ENCODE measurements at regions not wholly inside any gene's neighbourhood (a gene's known extent, or its start where the extent isn't known, plus 50 kb on each side); places are given as distances from the start of the nearest gene placed in this dataset.
A peak's percentile ranks its signal among the peaks of the same experiment; 100 is the strongest.

- no peaks in the 10 kb centered on the region for H3K27me3 ChIP-seq (ENCODE audit: insufficient read depth, poor library complexity, severe bottlenecking)
- TF ChIP-seq POLR2AphosphoS5 (IDR thresholded peaks at IDR 0.05; ENCODE audit: low read depth) (no peak), GABPA (IDR thresholded peaks at IDR 0.05; ENCODE audit: low read depth) (no peak), SPI1 (IDR thresholded peaks at IDR 0.05; ENCODE audit: borderline replicate concordance, low read depth) (no peak)
- TF ChIP-seq, protein P1, sequence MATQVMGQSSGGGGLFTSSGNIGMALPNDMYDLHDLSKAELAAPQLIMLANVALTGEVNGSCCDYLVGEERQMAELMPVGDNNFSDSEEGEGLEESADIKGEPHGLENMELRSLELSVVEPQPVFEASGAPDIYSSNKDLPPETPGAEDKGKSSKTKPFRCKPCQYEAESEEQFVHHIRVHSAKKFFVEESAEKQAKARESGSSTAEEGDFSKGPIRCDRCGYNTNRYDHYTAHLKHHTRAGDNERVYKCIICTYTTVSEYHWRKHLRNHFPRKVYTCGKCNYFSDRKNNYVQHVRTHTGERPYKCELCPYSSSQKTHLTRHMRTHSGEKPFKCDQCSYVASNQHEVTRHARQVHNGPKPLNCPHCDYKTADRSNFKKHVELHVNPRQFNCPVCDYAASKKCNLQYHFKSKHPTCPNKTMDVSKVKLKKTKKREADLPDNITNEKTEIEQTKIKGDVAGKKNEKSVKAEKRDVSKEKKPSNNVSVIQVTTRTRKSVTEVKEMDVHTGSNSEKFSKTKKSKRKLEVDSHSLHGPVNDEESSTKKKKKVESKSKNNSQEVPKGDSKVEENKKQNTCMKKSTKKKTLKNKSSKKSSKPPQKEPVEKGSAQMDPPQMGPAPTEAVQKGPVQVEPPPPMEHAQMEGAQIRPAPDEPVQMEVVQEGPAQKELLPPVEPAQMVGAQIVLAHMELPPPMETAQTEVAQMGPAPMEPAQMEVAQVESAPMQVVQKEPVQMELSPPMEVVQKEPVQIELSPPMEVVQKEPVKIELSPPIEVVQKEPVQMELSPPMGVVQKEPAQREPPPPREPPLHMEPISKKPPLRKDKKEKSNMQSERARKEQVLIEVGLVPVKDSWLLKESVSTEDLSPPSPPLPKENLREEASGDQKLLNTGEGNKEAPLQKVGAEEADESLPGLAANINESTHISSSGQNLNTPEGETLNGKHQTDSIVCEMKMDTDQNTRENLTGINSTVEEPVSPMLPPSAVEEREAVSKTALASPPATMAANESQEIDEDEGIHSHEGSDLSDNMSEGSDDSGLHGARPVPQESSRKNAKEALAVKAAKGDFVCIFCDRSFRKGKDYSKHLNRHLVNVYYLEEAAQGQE (IDR thresholded peaks at IDR 0.05; ENCODE audit: insufficient replicate concordance, low read depth) = no peak
- TF ChIP-seq, protein P2, sequence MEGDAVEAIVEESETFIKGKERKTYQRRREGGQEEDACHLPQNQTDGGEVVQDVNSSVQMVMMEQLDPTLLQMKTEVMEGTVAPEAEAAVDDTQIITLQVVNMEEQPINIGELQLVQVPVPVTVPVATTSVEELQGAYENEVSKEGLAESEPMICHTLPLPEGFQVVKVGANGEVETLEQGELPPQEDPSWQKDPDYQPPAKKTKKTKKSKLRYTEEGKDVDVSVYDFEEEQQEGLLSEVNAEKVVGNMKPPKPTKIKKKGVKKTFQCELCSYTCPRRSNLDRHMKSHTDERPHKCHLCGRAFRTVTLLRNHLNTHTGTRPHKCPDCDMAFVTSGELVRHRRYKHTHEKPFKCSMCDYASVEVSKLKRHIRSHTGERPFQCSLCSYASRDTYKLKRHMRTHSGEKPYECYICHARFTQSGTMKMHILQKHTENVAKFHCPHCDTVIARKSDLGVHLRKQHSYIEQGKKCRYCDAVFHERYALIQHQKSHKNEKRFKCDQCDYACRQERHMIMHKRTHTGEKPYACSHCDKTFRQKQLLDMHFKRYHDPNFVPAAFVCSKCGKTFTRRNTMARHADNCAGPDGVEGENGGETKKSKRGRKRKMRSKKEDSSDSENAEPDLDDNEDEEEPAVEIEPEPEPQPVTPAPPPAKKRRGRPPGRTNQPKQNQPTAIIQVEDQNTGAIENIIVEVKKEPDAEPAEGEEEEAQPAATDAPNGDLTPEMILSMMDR (IDR thresholded peaks at IDR 0.05; ENCODE audit: insufficient read depth, low read length) = no peak
- H3K27ac ChIP-seq (replicated peaks) = no peak overlapping the region
Measured at GRCh38 chr19:31057476-31057875, 291.8 kb downstream of the TSHZ3 start.

DNA sequence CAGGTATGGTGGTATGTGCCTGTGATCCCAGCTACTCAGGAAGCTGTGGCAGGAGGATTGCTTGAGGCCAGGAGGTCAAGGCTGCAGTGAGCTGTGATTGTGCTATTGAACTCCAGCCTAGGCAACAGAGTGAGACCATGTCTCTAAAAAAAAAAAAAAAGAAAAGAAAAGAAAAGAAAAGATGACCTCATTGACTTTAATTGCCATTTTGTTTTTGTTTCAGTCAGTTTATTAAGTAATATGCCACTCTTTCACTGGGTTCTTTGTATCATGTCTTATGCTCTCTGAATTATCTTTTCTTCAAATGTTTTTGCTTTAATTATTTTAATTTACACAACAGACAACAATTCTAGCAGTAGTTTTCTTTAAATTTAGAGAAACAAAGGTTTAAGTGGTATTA, 293.8 kb downstream of the TSHZ3 start:
- no peak overlapping the region for H3K27ac ChIP-seq (replicated peaks)
- TF ChIP-seq GABPA (IDR thresholded peaks at IDR 0.05; ENCODE audit: low read depth) (no peak), POLR2AphosphoS5 (IDR thresholded peaks at IDR 0.05; ENCODE audit: low read depth) (no peak), SPI1 (IDR thresholded peaks at IDR 0.05; ENCODE audit: borderline replicate concordance, low read depth) (no peak)
- TF ChIP-seq, protein P2 (IDR thresholded peaks at IDR 0.05; ENCODE audit: insufficient read depth, low read length) = no peak
- TF ChIP-seq, protein P1 (IDR thresholded peaks at IDR 0.05; ENCODE audit: insufficient replicate concordance, low read depth) = no peak
- H3K4me3 ChIP-seq (replicated peaks; ENCODE audit: insufficient read depth, low read length) = no peak overlapping the region
- no peaks in the 10 kb centered on the region for H3K27me3 ChIP-seq (ENCODE audit: insufficient read depth, poor library complexity, severe bottlenecking)
- DNase-seq (ENCODE audit: low read depth in 1 of 2, low spot score in 1 of 2) = no peak

More at GRCh38 chr19:31057476-31057875, 291.8 kb downstream of the TSHZ3 start:
- H3K4me3 ChIP-seq (replicated peaks; ENCODE audit: insufficient read depth, low read length) = no peak overlapping the region
- no peak for DNase-seq (ENCODE audit: low read depth in 1 of 2, low spot score in 1 of 2)

DNA sequence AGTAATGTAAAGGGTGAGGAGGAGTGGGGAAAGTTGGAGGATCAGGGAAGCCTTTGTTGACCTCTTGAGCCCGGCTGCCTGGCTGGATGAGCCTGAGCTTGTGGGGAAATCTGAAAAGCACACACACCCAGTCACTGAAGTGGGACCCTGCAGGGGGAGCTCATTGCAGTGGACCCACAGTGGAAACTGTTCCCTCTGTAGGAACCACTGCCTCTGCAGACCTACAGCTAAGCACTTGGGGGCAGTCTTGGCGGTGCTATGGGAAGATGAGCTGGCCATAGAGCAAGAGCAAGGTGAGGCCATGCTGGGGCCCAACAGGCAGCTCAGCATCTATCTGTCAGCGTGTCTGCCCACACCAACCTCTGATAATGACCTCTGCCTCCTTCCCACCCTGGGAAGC, 294.8 kb downstream of the TSHZ3 start:
- Histone ChIP-seq H3K27ac (replicated peaks) (no peak overlapping the region), H3K4me3 (replicated peaks; ENCODE audit: insufficient read depth, low read length) (no peak overlapping the region), H3K27me3 (ENCODE audit: insufficient read depth, poor library complexity, severe bottlenecking) (no peaks in the 10 kb centered on the region)
- TF ChIP-seq, protein P2 (IDR thresholded peaks at IDR 0.05; ENCODE audit: insufficient read depth, low read length) = peak; percentile 22
- no peak for TF ChIP-seq SPI1 (IDR thresholded peaks at IDR 0.05; ENCODE audit: borderline replicate concordance, low read depth)
- TF ChIP-seq GABPA (IDR thresholded peaks at IDR 0.05; ENCODE audit: low read depth) = no peak
- no peak for TF ChIP-seq POLR2AphosphoS5 (IDR thresholded peaks at IDR 0.05; ENCODE audit: low read depth)
- DNase-seq (ENCODE audit: low read depth in 1 of 2, low spot score in 1 of 2) = peak in 1 of 2 experiments; percentile 46

DNA sequence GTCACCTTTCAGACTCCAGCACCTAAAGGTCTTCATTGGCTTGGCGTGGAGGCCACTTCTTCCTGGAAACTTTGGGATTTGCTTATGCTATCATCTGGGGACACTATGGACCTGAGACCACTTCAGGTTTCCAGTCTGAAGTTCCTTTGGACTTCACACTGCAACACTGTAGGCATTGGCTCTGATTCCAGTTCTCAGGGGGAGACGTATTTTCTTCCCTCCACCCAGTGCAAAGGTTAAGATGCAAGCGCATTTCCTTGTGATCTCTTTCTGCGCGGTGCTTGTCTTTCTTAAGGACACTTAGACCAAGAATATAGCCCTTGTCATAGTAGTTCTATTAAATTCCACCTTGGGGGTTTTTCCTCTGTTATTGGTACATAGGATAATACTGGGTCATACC, 299.8 kb downstream of the TSHZ3 start:
- H3K27ac ChIP-seq (replicated peaks) = no peak overlapping the region
- H3K27me3 ChIP-seq (ENCODE audit: insufficient read depth, poor library complexity, severe bottlenecking) = no peaks in the 10 kb centered on the region
- no peak for DNase-seq (ENCODE audit: low read depth in 1 of 2, low spot score in 1 of 2)
- no peak overlapping the region for H3K4me3 ChIP-seq (replicated peaks; ENCODE audit: insufficient read depth, low read length)
- no peak for TF ChIP-seq POLR2AphosphoS5 (IDR thresholded peaks at IDR 0.05; ENCODE audit: low read depth)
- TF ChIP-seq SPI1 (IDR thresholded peaks at IDR 0.05; ENCODE audit: borderline replicate concordance, low read depth) = no peak
- no peak for TF ChIP-seq GABPA (IDR thresholded peaks at IDR 0.05; ENCODE audit: low read depth)
- TF ChIP-seq, protein P1 (IDR thresholded peaks at IDR 0.05; ENCODE audit: insufficient replicate concordance, low read depth) = no peak
- TF ChIP-seq, protein P2 (IDR thresholded peaks at IDR 0.05; ENCODE audit: insufficient read depth, low read length) = no peak
